ENCODE measurements at regions not wholly inside any gene's neighbourhood (a gene's known extent, or its start where the extent isn't known, plus 50 kb on each side); places are given as distances from the start of the nearest gene placed in this dataset.

- Histone ChIP-seq H3K4me2 (ENCODE audit: low read length) (no peak overlapping the region), H3K36me3 (ENCODE audit: control insufficient read depth, insufficient read depth, low read length) (no peaks in the 10 kb centered on the region), H3K9ac (no peak overlapping the region), H3K27ac (no peak overlapping the region), H3K79me2 (no peaks in the 10 kb centered on the region), H3K4me3 (ENCODE audit: low read depth, low read length) (no peak overlapping the region), H3K4me1 (no peaks in the 10 kb centered on the region), H3K27me3 (ENCODE audit: control insufficient read depth, insufficient read depth, low read length) (no peaks in the 10 kb centered on the region), H3K9me3 (ENCODE audit: control insufficient read depth, low read length) (no peaks in the 10 kb centered on the region), H2AFZ (no peak overlapping the region)
- TF ChIP-seq, protein P1, sequence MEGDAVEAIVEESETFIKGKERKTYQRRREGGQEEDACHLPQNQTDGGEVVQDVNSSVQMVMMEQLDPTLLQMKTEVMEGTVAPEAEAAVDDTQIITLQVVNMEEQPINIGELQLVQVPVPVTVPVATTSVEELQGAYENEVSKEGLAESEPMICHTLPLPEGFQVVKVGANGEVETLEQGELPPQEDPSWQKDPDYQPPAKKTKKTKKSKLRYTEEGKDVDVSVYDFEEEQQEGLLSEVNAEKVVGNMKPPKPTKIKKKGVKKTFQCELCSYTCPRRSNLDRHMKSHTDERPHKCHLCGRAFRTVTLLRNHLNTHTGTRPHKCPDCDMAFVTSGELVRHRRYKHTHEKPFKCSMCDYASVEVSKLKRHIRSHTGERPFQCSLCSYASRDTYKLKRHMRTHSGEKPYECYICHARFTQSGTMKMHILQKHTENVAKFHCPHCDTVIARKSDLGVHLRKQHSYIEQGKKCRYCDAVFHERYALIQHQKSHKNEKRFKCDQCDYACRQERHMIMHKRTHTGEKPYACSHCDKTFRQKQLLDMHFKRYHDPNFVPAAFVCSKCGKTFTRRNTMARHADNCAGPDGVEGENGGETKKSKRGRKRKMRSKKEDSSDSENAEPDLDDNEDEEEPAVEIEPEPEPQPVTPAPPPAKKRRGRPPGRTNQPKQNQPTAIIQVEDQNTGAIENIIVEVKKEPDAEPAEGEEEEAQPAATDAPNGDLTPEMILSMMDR (IDR thresholded peaks at IDR 0.05), result no peak
Measured at GRCh38 chr6:165726965-165727381, 63.9 kb upstream of the PDE10A start.

DNA sequence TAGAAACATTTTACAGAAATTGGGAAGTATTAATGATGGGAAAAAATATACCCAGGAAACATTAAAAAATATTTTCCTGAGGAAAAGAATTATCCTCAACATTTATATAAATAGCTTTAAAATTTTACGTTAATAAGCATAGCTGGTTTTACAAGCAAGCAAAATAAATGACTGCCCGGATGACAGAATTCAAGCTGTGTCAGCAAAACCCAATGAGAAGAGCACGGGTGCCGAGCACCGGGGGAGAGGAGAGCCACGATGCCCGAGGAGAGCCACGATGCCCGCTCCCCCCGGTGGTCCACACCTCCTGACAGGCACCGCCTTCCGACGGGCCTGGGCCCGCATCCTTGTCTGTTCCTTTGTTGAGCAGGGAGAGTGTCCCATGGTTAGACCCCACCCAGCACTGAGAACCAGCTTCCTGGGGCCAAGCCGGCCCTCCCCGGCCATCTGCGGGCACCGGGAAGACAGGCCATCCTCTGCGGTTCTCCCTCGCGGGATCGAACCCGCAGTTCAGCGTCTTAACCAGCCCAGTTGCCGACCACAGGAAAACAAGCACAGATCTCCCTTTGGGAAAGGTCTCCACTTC is 63.3 kb upstream of the PDE10A start:
- Histone ChIP-seq H3K27ac (no peak overlapping the region), H3K9me3 (ENCODE audit: control insufficient read depth, low read length) (no peaks in the 10 kb centered on the region), H3K27me3 (ENCODE audit: control insufficient read depth, insufficient read depth, low read length) (no peaks in the 10 kb centered on the region), H3K9ac (no peak overlapping the region), H3K4me3 (ENCODE audit: low read depth, low read length) (no peak overlapping the region), H3K79me2 (no peaks in the 10 kb centered on the region), H2AFZ (no peak overlapping the region), H3K4me1 (no peaks in the 10 kb centered on the region), H3K36me3 (ENCODE audit: control insufficient read depth, insufficient read depth, low read length) (no peaks in the 10 kb centered on the region), H3K4me2 (ENCODE audit: low read length) (no peak overlapping the region)
- TF ChIP-seq, protein P1 (IDR thresholded peaks at IDR 0.05), result no peak

GRCh38 chr6:165725201-165725600 is 62.2 kb upstream of the PDE10A start:
- H3K79me2 ChIP-seq, result no peaks in the 10 kb centered on the region
- no peak overlapping the region for H3K9ac ChIP-seq

GRCh38 chr6:165723326-165723725 is 60.3 kb upstream of the PDE10A start:
- Histone ChIP-seq H3K4me3 (ENCODE audit: low read depth, low read length) (no peak overlapping the region), H3K79me2 (no peaks in the 10 kb centered on the region), H2AFZ (no peak overlapping the region), H3K9ac (no peak overlapping the region), H3K27me3 (ENCODE audit: control insufficient read depth, insufficient read depth, low read length) (peaks cover 4% of the 10 kb centered on the region), H3K27ac (no peak overlapping the region), H3K4me2 (ENCODE audit: low read length) (no peak overlapping the region), H3K4me1 (no peaks in the 10 kb centered on the region), H3K9me3 (ENCODE audit: control insufficient read depth, low read length) (no peaks in the 10 kb centered on the region), H3K36me3 (ENCODE audit: control insufficient read depth, insufficient read depth, low read length) (no peaks in the 10 kb centered on the region)
- TF ChIP-seq, protein P1 (IDR thresholded peaks at IDR 0.05), result no peak

More at GRCh38 chr6:165725201-165725600, 62.2 kb upstream of the PDE10A start:
- H3K27ac ChIP-seq, result no peak overlapping the region
- H3K4me2 ChIP-seq (ENCODE audit: low read length), result no peak overlapping the region
- H3K27me3 ChIP-seq (ENCODE audit: control insufficient read depth, insufficient read depth, low read length), result no peaks in the 10 kb centered on the region
- no peak overlapping the region for H3K4me3 ChIP-seq (ENCODE audit: low read depth, low read length)
- no peaks in the 10 kb centered on the region for H3K9me3 ChIP-seq (ENCODE audit: control insufficient read depth, low read length)
- no peaks in the 10 kb centered on the region for H3K4me1 ChIP-seq
- no peaks in the 10 kb centered on the region for H3K36me3 ChIP-seq (ENCODE audit: control insufficient read depth, insufficient read depth, low read length)
- no peak overlapping the region for H2AFZ ChIP-seq
- TF ChIP-seq, protein P1 (IDR thresholded peaks at IDR 0.05), result no peak

- TF ChIP-seq, protein P1 (IDR thresholded peaks at IDR 0.05), result no peak
- Histone ChIP-seq H3K79me2 (no peaks in the 10 kb centered on the region), H3K27me3 (ENCODE audit: control insufficient read depth, insufficient read depth, low read length) (peaks cover 4% of the 10 kb centered on the region)
Measured at GRCh38 chr6:165722022-165722421, 59.0 kb upstream of the PDE10A start.

More at GRCh38 chr6:165722022-165722421, 59.0 kb upstream of the PDE10A start:
- Histone ChIP-seq H3K4me1 (no peaks in the 10 kb centered on the region), H3K36me3 (ENCODE audit: control insufficient read depth, insufficient read depth, low read length) (no peaks in the 10 kb centered on the region), H3K27ac (no peak overlapping the region), H2AFZ (no peak overlapping the region), H3K4me3 (ENCODE audit: low read depth, low read length) (no peak overlapping the region), H3K9me3 (ENCODE audit: control insufficient read depth, low read length) (no peaks in the 10 kb centered on the region), H3K4me2 (ENCODE audit: low read length) (no peak overlapping the region), H3K9ac (no peak overlapping the region)
